Heart left ventricle (tissue), 16 donors: ENCODE measurements at regions not wholly inside any gene's neighbourhood (a gene's known extent, or its start where the extent isn't known, plus 50 kb on each side); places are given as distances from the start of the nearest gene placed in this dataset.

ENCODE experiments used
- ATAC-seq, 4 donors: fragments of 200-7000 bp; cut with Tn5 transposase; one replicate each; pipeline ENCODE4 v1.9.1; 2020 to 2022; ENCODE audit warnings: moderate library complexity in 4 of 4, mild to moderate bottlenecking in 3 of 4, moderate number of reproducible peaks in 1 of 4
- DNase-seq, 5 donors: peaks; one replicate each; pipeline ENCODE4 v3.0.0-alpha.2; 2020
- H3K27ac ChIP-seq, 12 donors: fragments of 200-600 bp; sonication (generic) in 4 of 12; one replicate each; pipeline versions ENCODE4 v1.5.0 to v1.8.0; 2016 to 2022; ENCODE audit warnings: mild to moderate bottlenecking in 2 of 12
- H3K27me3 ChIP-seq, 9 donors: fragments of 200-600 bp; sonication (generic) in 2 of 9; one replicate each; pipeline versions ENCODE4 v1.5.1 to v1.8.0; 2016 to 2022; ENCODE audit warnings: mild to moderate bottlenecking in 3 of 9
- H3K36me3 ChIP-seq, 9 donors: fragments of 200-600 bp; sonication (generic) in 2 of 9; one replicate each; pipeline versions ENCODE4 v1.5.0 to v1.8.0; 2018 to 2022; ENCODE audit warnings: mild to moderate bottlenecking in 2 of 9
- H3K4me1 ChIP-seq, 12 donors: fragments of 200-600 bp; sonication (generic) in 4 of 12; one replicate each; pipeline versions ENCODE4 v1.5.0 to v1.8.0; 2016 to 2022; ENCODE audit warnings: mild to moderate bottlenecking in 3 of 12
- H3K4me3 ChIP-seq, 12 donors: fragments of 200-600 bp; sonication (generic) in 4 of 12; one replicate each; pipeline versions ENCODE4 v1.5.0 to v1.8.0; 2017 to 2022; ENCODE audit warnings: mild to moderate bottlenecking in 9 of 12, moderate library complexity in 4 of 12
- H3K9me3 ChIP-seq, 12 donors: fragments of 200-600 bp; sonication (generic) in 4 of 12; one replicate each; pipeline versions ENCODE4 v1.5.0 to v1.8.0; 2016 to 2022; ENCODE audit warnings: mild to moderate bottlenecking in 1 of 12
- POLR2A ChIP-seq, 2 donors: fragments of 450-650 bp; IDR thresholded peaks; one replicate each; pipeline ENCODE4 v1.6.1; 2017; ENCODE audit warnings: antibody characterized with exemption in 2 of 2, mild to moderate bottlenecking in 2 of 2, moderate library complexity in 2 of 2
- WGBS, 4 donors: extraction: QIAGEN DNeasy Blood & Tissue Kit in 2 of 4; methylation state at CpG; one replicate each; pipeline versions ENCODE4 v1.1.5 to v1.1.7; 2013 to 2018; 5-methylcytosine and 5-hydroxymethylcytosine counted together
- intact Hi-C, 10 donors: fragments of 100-400 bp; cut with DNase I; formaldehyde crosslinking; loops; one replicate each; pipeline versions ENCODE4 v1.11.1 to v1.14.2; 2022
- TF ChIP-seq, protein P1 (sequence below), 12 donors: fragments of 200-600 bp; sonication (generic) in 4 of 12; IDR thresholded peaks; one replicate each; pipeline versions ENCODE4 v1.5.0 to v1.8.0; 2018 to 2022; ENCODE audit warnings: antibody characterized with exemption in 12 of 12, mild to moderate bottlenecking in 5 of 12
- donor health status: ischemic (EF 13 %, LVEDD 7.1; RV severe dilation, severe dysfunction).
- donor health status: healthy with polysubstance abuse.
- donor health status: DM: no; HTN: yes; CAD: no.
- donor health status: DM: no; HTN: no; CAD: no.
- donor health status: ischemic (EF 25% LVEDD 6.9; RV normal size, moderate dysfunction).
- donor health status: ischemic (EF 25% LVEDD 5.7; RV mildly dilated, moderate dysfunction).
- donor health status: healthy.
- donor health status: DM: yes; HTN: yes; CAD: no.
- donor health status: ischemic (EF 35%, LVEDD 5.7; RV mildly dilated, moderate dysfunction).
- donor health status: nonischemic (EF 11% LVEDD 7.7; RV severe dilation, severe dysfunction).
- donor health status: DM: yes; HTN: yes; CAD: no.
- donor health status: PGD.
- donor health status: ischemic (EF 29% LVEDD 5.4; RV normal size, mild dysfunction).
- donor health status: nonischemic (EF 23%, LVEDD 6.1; RV moderate dilation, normal function).

DNA sequence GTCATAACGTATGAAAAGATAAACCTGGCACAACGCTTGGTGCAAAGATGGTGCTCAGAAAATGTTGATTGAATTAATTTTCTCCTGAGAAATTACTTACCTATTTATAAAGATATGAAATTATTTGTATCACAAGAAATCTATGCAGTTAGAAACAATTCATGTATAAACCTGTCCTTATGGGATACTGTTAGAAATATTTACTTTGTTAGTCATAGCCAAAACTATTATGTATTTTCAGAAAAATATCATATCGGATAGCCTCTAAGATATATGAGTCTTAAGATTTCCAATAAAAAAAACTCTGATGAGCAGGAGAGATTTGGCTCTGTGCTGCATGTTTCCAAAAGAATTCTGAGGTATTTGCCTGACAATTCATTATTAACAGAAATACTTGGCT, 880.7 kb downstream of the LRRTM4 start:
- intact Hi-C loops = no loop called here
- Histone ChIP-seq H3K4me3 (no peak overlapping the region), H3K27me3 (no peaks in the 10 kb centered on the region), H3K9me3 (peaks cover 0 to 28% (median 8%) of the 10 kb centered on the region in 12 donors), H3K4me1 (peaks cover 0 to 9% (median 0%) of the 10 kb centered on the region in 12 donors), H3K36me3 (no peaks in the 10 kb centered on the region), H3K27ac (peak overlapping the region in 5 of 12 donors; percentile 13 to 65 (median 57))
- 62 to 70% (median 64%) methylated on average over 3 of the region's 3 CpGs for WGBS, 4 donors
- TF ChIP-seq, protein P1, sequence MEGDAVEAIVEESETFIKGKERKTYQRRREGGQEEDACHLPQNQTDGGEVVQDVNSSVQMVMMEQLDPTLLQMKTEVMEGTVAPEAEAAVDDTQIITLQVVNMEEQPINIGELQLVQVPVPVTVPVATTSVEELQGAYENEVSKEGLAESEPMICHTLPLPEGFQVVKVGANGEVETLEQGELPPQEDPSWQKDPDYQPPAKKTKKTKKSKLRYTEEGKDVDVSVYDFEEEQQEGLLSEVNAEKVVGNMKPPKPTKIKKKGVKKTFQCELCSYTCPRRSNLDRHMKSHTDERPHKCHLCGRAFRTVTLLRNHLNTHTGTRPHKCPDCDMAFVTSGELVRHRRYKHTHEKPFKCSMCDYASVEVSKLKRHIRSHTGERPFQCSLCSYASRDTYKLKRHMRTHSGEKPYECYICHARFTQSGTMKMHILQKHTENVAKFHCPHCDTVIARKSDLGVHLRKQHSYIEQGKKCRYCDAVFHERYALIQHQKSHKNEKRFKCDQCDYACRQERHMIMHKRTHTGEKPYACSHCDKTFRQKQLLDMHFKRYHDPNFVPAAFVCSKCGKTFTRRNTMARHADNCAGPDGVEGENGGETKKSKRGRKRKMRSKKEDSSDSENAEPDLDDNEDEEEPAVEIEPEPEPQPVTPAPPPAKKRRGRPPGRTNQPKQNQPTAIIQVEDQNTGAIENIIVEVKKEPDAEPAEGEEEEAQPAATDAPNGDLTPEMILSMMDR (IDR thresholded peaks at IDR 0.05) = no peak
- no peak for TF ChIP-seq POLR2A (IDR thresholded peaks at IDR 0.05)
- DNase-seq (no peak), ATAC-seq (no peak)

DNA sequence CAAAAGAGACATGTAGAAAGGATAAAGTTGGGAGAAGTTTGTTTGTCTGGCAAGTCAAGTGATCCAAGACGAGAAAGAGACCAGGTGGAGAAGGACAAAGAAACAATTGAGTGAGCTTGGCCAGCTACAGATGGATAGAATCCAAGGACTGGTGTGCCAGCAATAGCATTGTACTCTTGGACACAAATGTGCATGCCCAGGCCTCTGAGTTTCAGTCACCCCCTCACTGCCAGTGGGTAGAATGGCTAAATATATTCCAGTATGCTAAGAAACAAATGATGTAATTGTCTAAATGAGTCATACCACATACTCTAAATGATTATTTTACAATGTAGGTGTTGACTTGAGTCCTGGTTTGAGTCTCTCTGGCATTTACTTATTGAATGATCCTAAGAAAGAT, 881.3 kb downstream of the LRRTM4 start:
- WGBS, 4 donors = 20 to 45% (median 33%) methylated on average over 1 of the region's 1 CpG
- H3K4me3 ChIP-seq = no peak overlapping the region

DNA sequence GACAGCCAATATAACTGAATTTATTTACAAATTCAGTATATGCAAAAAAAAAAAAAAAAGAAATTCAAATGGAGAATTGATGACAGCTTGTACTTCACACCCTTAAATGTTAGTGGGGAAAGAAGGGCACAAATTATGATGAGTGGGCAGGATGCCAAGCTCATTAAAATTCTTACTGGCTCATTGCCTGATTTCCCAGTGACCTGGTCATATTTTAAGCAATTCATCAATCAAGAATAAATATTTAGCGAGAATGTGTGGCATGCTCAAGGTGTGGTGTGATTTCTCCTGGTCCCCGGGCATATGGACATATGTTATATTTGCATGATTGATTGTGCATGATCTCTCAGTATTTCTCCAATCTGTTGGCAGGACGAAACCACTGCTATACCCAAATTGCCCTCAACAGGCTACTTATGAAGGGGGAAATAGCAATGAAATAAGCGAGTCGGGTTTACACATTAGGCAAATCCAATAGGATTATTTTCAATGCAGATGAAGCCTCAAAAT, 883.0 kb downstream of the LRRTM4 start:
- intact Hi-C loops = no loop called here
- peaks cover 0 to 9% (median 0%) of the 10 kb centered on the region in 12 donors for H3K4me1 ChIP-seq
- 65 to 70% (median 67%) methylated on average over 5 of the region's 5 CpGs for WGBS, 4 donors
- H3K36me3 ChIP-seq = no peaks in the 10 kb centered on the region
- DNase-seq (no peak), ATAC-seq (no peak)
- TF ChIP-seq, protein P1 (IDR thresholded peaks at IDR 0.05) = no peak
- no peak for TF ChIP-seq POLR2A (IDR thresholded peaks at IDR 0.05)
- no peaks in the 10 kb centered on the region for H3K27me3 ChIP-seq
- H3K4me3 ChIP-seq = no peak overlapping the region
- no peak overlapping the region for H3K27ac ChIP-seq
- peaks cover 0 to 7% (median under 1%) of the 10 kb centered on the region in 12 donors for H3K9me3 ChIP-seq

More for the DNA sequence above, 881.3 kb downstream of the LRRTM4 start:
- Histone ChIP-seq H3K27me3 (no peaks in the 10 kb centered on the region), H3K4me1 (peaks cover 0 to 9% (median 0%) of the 10 kb centered on the region in 12 donors), H3K36me3 (no peaks in the 10 kb centered on the region), H3K27ac (peak overlapping the region in 5 of 12 donors; percentile 13 to 65 (median 57)), H3K9me3 (peaks cover 0 to 22% (median 5%) of the 10 kb centered on the region in 12 donors)
- DNase-seq = peak in 4 of 5 donors; percentile 68 to 77 (median 74)
- peak; percentile 98 to 100 (median 99) for ATAC-seq
- intact Hi-C loops = no loop called here
- no peak for TF ChIP-seq POLR2A (IDR thresholded peaks at IDR 0.05)
- TF ChIP-seq, protein P1 (IDR thresholded peaks at IDR 0.05) = no peak

DNA sequence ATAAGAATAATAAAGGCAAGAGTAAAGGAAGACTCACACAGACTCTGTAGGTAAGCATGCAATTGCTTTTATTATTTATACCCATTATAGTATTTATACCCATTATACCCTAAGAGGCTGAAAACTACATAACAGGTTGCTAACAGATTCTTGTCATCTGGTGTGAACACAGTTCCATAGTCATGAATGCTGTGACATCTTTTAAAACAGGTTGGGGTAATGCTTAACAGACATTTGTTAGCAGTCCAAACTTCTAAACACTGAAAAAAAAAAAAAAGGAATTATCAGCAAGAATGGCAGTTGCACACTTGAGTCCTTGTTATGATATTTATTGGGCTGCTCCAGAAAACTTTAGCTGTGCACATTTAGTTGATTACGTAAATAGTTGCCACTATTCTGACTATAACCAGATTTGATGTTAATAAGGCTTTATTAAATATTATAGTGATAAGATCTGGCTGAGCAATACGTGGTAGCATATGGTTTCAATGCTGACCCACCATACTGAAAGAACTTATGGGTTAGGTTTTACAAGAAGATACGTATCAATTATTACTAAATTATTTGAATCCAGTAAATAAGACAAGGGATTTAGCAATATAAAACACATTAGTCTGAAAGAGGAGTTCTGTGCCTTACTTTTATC, 888.8 kb downstream of the LRRTM4 start:
- TF ChIP-seq POLR2A (IDR thresholded peaks at IDR 0.05) = no peak
- TF ChIP-seq, protein P1 (IDR thresholded peaks at IDR 0.05) = no peak
- Histone ChIP-seq H3K27ac (no peak overlapping the region), H3K36me3 (no peaks in the 10 kb centered on the region), H3K4me1 (no peaks in the 10 kb centered on the region), H3K4me3 (no peak overlapping the region), H3K27me3 (no peaks in the 10 kb centered on the region), H3K9me3 (peaks cover 0 to 2% (median 0%) of the 10 kb centered on the region in 12 donors)
- DNase-seq = no peak
- intact Hi-C loops = no loop called here
- no peak for ATAC-seq
- 84 to 88% (median 86%) methylated on average over 3 of the region's 3 CpGs for WGBS, 4 donors
